ENCODE measurements at regions not wholly inside any gene's neighbourhood (a gene's known extent, or its start where the extent isn't known, plus 50 kb on each side); places are given as distances from the start of the nearest gene placed in this dataset.

GRCh38 chr12:72100854-72101253 is 162.2 kb downstream of the TPH2 start:
- H3K9me3 ChIP-seq (ENCODE audit: low read depth, low read length) = no peaks in the 10 kb centered on the region

DNA sequence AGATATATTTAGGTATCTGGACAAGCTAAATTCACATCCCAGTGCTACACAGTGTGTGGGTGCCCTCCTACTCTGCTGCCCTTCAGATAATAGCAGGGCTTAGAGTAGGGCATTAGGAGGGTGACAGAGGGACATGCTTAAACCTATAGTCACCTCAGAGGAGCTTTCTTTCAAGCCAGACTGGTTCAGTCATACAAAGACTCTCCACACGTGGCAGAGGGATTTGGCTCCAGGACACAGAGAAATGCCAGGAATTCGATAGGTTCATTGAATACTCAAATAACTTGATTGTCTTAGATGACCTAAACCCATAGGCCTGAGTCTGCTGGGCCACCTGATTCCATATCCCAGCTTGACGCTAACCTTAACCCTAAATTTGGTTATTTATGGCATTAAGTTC is 163.5 kb downstream of the TPH2 start:
- Histone ChIP-seq H3K36me3 (ENCODE audit: insufficient read depth, low read length) (no peaks in the 10 kb centered on the region), H3K27ac (no peak overlapping the region), H3K9ac (ENCODE audit: insufficient read length) (no peak overlapping the region), H3K9me3 (ENCODE audit: low read depth, low read length) (no peaks in the 10 kb centered on the region), H3K4me3 (no peak overlapping the region)
- TF ChIP-seq EZH2 (IDR thresholded peaks at IDR 0.05) (no peak), POLR2AphosphoS5 (IDR thresholded peaks at IDR 0.05; ENCODE audit: borderline replicate concordance, low read depth, low read length) (no peak), FOXP2 (optimal IDR thresholded peaks at IDR 0.05; ENCODE audit: control extremely low read depth, extremely low read length, insufficient read depth) (no peak)
- DNase-seq (ENCODE audit: low read depth, low spot score) = no peak

More at GRCh38 chr12:72100854-72101253, 162.2 kb downstream of the TPH2 start:
- Histone ChIP-seq H3K9ac (ENCODE audit: insufficient read length) (no peak overlapping the region), H3K27ac (no peak overlapping the region), H3K36me3 (ENCODE audit: insufficient read depth, low read length) (no peaks in the 10 kb centered on the region), H3K4me3 (no peak overlapping the region)
- DNase-seq (ENCODE audit: low read depth, low spot score) = no peak
- TF ChIP-seq FOXP2 (optimal IDR thresholded peaks at IDR 0.05; ENCODE audit: control extremely low read depth, extremely low read length, insufficient read depth) (no peak), POLR2AphosphoS5 (IDR thresholded peaks at IDR 0.05; ENCODE audit: borderline replicate concordance, low read depth, low read length) (no peak), EZH2 (IDR thresholded peaks at IDR 0.05) (no peak)

GRCh38 chr12:72105849-72106248 is 166.3 kb upstream of the TRHDE start:
- Histone ChIP-seq H3K4me3 (no peak overlapping the region), H3K27ac (no peak overlapping the region), H3K9me3 (ENCODE audit: low read depth, low read length) (no peaks in the 10 kb centered on the region), H3K9ac (ENCODE audit: insufficient read length) (no peak overlapping the region), H3K36me3 (ENCODE audit: insufficient read depth, low read length) (no peaks in the 10 kb centered on the region)
- TF ChIP-seq POLR2AphosphoS5 (IDR thresholded peaks at IDR 0.05; ENCODE audit: borderline replicate concordance, low read depth, low read length) (no peak), EZH2 (IDR thresholded peaks at IDR 0.05) (no peak), FOXP2 (optimal IDR thresholded peaks at IDR 0.05; ENCODE audit: control extremely low read depth, extremely low read length, insufficient read depth) (no peak)
- no peak for DNase-seq (ENCODE audit: low read depth, low spot score)

- H3K9ac ChIP-seq (ENCODE audit: insufficient read length) = no peak overlapping the region
- H3K9me3 ChIP-seq (ENCODE audit: low read depth, low read length) = no peaks in the 10 kb centered on the region
- TF ChIP-seq EZH2 (IDR thresholded peaks at IDR 0.05) (no peak), FOXP2 (optimal IDR thresholded peaks at IDR 0.05; ENCODE audit: control extremely low read depth, extremely low read length, insufficient read depth) (no peak)
- no peak overlapping the region for H3K27ac ChIP-seq
- no peak for DNase-seq (ENCODE audit: low read depth, low spot score)
- no peaks in the 10 kb centered on the region for H3K36me3 ChIP-seq (ENCODE audit: insufficient read depth, low read length)
- no peak overlapping the region for H3K4me3 ChIP-seq
Observed at GRCh38 chr12:72110937-72111650, 161.1 kb upstream of the TRHDE start.

DNA sequence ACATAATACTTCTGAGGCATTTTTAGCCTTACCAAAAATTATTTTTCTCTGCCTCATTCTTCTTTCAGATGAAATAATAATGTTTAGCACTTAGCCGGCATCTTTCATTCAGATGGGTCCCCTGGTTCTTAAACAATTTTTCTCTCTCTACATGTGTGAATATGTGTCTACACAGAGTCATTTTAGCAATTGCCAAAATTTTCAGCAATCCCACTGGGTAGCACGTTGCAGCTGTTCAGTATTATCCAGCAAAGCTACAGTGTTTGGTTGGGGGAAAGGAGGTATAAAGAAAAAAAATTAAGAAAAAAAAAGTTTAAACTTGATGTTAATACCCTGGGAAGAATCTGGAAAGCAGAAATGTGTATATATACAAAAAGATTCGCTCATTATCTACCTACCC is 160.5 kb upstream of the TRHDE start:
- no peak overlapping the region for H3K27ac ChIP-seq
- DNase-seq (ENCODE audit: low read depth, low spot score) = no peak
- H3K9me3 ChIP-seq (ENCODE audit: low read depth, low read length) = no peaks in the 10 kb centered on the region
- no peak overlapping the region for H3K9ac ChIP-seq (ENCODE audit: insufficient read length)
- no peaks in the 10 kb centered on the region for H3K36me3 ChIP-seq (ENCODE audit: insufficient read depth, low read length)
- TF ChIP-seq FOXP2 (optimal IDR thresholded peaks at IDR 0.05; ENCODE audit: control extremely low read depth, extremely low read length, insufficient read depth) (no peak), POLR2AphosphoS5 (IDR thresholded peaks at IDR 0.05; ENCODE audit: borderline replicate concordance, low read depth, low read length) (no peak)
- no peak overlapping the region for H3K4me3 ChIP-seq

GRCh38 chr12:72133497-72134055 is 138.6 kb upstream of the TRHDE start:
- no peak for TF ChIP-seq POLR2AphosphoS5 (IDR thresholded peaks at IDR 0.05; ENCODE audit: borderline replicate concordance, low read depth, low read length)
- TF ChIP-seq EZH2 (IDR thresholded peaks at IDR 0.05) = no peak
- no peak for TF ChIP-seq FOXP2 (optimal IDR thresholded peaks at IDR 0.05; ENCODE audit: control extremely low read depth, extremely low read length, insufficient read depth)
- Histone ChIP-seq H3K36me3 (ENCODE audit: insufficient read depth, low read length) (no peaks in the 10 kb centered on the region), H3K27ac (no peak overlapping the region), H3K9me3 (ENCODE audit: low read depth, low read length) (no peaks in the 10 kb centered on the region), H3K4me3 (no peak overlapping the region), H3K9ac (ENCODE audit: insufficient read length) (no peak overlapping the region)
- no peak for DNase-seq (ENCODE audit: low read depth, low spot score)

GRCh38 chr12:72134246-72135020 is 137.7 kb upstream of the TRHDE start:
- Histone ChIP-seq H3K9ac (ENCODE audit: insufficient read length) (no peak overlapping the region), H3K4me3 (no peak overlapping the region), H3K9me3 (ENCODE audit: low read depth, low read length) (no peaks in the 10 kb centered on the region), H3K36me3 (ENCODE audit: insufficient read depth, low read length) (no peaks in the 10 kb centered on the region), H3K27ac (no peak overlapping the region)
- TF ChIP-seq POLR2AphosphoS5 (IDR thresholded peaks at IDR 0.05; ENCODE audit: borderline replicate concordance, low read depth, low read length) (no peak), EZH2 (IDR thresholded peaks at IDR 0.05) (no peak), FOXP2 (optimal IDR thresholded peaks at IDR 0.05; ENCODE audit: control extremely low read depth, extremely low read length, insufficient read depth) (no peak)
- DNase-seq (ENCODE audit: low read depth, low spot score) = no peak

DNA sequence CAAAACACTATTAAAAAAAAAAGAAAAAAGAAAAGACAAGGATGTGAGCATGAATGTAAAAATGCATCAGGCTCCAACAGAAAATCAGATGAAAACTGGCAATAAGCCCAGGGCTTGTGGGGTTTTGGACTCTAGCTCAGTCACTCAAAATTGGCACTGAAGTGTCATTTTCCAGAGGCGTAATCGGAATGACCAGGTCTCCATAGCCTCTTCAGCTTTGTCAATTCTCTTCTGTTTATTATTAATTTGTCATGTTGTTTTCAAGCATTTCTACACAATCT is 137.2 kb upstream of the TRHDE start:
- H3K27ac ChIP-seq = no peak overlapping the region
- H3K36me3 ChIP-seq (ENCODE audit: insufficient read depth, low read length) = no peaks in the 10 kb centered on the region
- H3K4me3 ChIP-seq = no peak overlapping the region
- no peaks in the 10 kb centered on the region for H3K9me3 ChIP-seq (ENCODE audit: low read depth, low read length)
- TF ChIP-seq EZH2 (IDR thresholded peaks at IDR 0.05) (no peak), POLR2AphosphoS5 (IDR thresholded peaks at IDR 0.05; ENCODE audit: borderline replicate concordance, low read depth, low read length) (no peak), FOXP2 (optimal IDR thresholded peaks at IDR 0.05; ENCODE audit: control extremely low read depth, extremely low read length, insufficient read depth) (no peak)
- DNase-seq (ENCODE audit: low read depth, low spot score) = no peak
- no peak overlapping the region for H3K9ac ChIP-seq (ENCODE audit: insufficient read length)

All from SK-N-MC (cell line).